Esophagus muscularis mucosa (tissue), 3 donors: ENCODE measurements at regions not wholly inside any gene's neighbourhood (a gene's known extent, or its start where the extent isn't known, plus 50 kb on each side); places are given as distances from the start of the nearest gene placed in this dataset.

Experiments
- CTCF ChIP-seq, 3 experiments: fragments of 200-600 bp in 2 of 3; fragments of 450-650 bp in 1 of 3; sonication (generic) in 2 of 3; IDR thresholded peaks; one replicate each; pipeline ENCODE4 v1.5.1; 2017 to 2019; ENCODE audit warnings: antibody characterized with exemption in 3 of 3, mild to moderate bottlenecking in 2 of 3, moderate library complexity in 1 of 3
- EP300 ChIP-seq: sonication (generic); formaldehyde crosslinking; IDR thresholded peaks from one replicate; pipeline ENCODE4 v1.6.1; 2017; ENCODE audit warnings: antibody characterized with exemption

GRCh38 chr15:46685681-46686080, 1031.6 kb upstream of the SEMA6D start:
- TF ChIP-seq EP300 (no peak), CTCF (IDR thresholded peaks at IDR 0.05) (no peak)
